ENCODE measurements at regions not wholly inside any gene's neighbourhood (a gene's known extent, or its start where the extent isn't known, plus 50 kb on each side); places are given as distances from the start of the nearest gene placed in this dataset.
A peak's percentile ranks its signal among the peaks of the same experiment; 100 is the strongest.
"Not testable (repeated sequence)": the region's sequence is repeated elsewhere in the genome, so short reads cannot be mapped to it uniquely, and the experiment has no call there.

GRCh38 chr4:127482049-127482448, 150.7 kb upstream of the INTU start:
- no peak for ATAC-seq (ENCODE audit: insufficient read depth, low FRiP score)
- H3K27me3 ChIP-seq (ENCODE audit: control insufficient read depth in 3 of 3, insufficient read depth in 3 of 3, low read length in 2 of 3) = no peaks in the 10 kb centered on the region
- no peak overlapping the region for H3K9ac ChIP-seq (ENCODE audit: insufficient read depth in 1 of 2, low read length in 2 of 2)
- peak in 2 of 3 donors; percentile 33 to 40 for DNase-seq
- 76 to 96% methylated on average over 1 of the region's 1 CpG for WGBS, 2 donors
- no peaks in the 10 kb centered on the region for H3K9me3 ChIP-seq (ENCODE audit: control insufficient read depth in 4 of 4, insufficient read depth in 3 of 4, low read length in 3 of 4)
- no peaks in the 10 kb centered on the region for H3K36me3 ChIP-seq (ENCODE audit: control insufficient read depth in 4 of 4, insufficient read depth in 4 of 4, low read length in 4 of 4)
- TF ChIP-seq CTCF (IDR thresholded peaks at IDR 0.05; ENCODE audit: control extremely low read depth, extremely low read depth) = no peak
- H3K4me1 ChIP-seq (ENCODE audit: control insufficient read depth in 5 of 5, insufficient read depth in 5 of 5, low read length in 5 of 5) = peaks cover 0 to 4% (median 0%) of the 10 kb centered on the region in 5 donors
- H3K4me3 ChIP-seq = no peak overlapping the region
- no peak overlapping the region for H3K27ac ChIP-seq (ENCODE audit: low read depth in 1 of 2, low read length in 1 of 2)

GRCh38 chr4:127484117-127484516, 148.6 kb upstream of the INTU start:
- Histone ChIP-seq H3K4me3 (no peak overlapping the region), H3K9me3 (ENCODE audit: control insufficient read depth in 4 of 4, insufficient read depth in 3 of 4, low read length in 3 of 4) (no peaks in the 10 kb centered on the region), H3K36me3 (ENCODE audit: control insufficient read depth in 4 of 4, insufficient read depth in 4 of 4, low read length in 4 of 4) (no peaks in the 10 kb centered on the region), H3K4me1 (ENCODE audit: control insufficient read depth in 5 of 5, insufficient read depth in 5 of 5, low read length in 5 of 5) (peaks cover 0 to 6% (median 0%) of the 10 kb centered on the region in 5 donors), H3K9ac (ENCODE audit: insufficient read depth in 1 of 2, low read length in 2 of 2) (no peak overlapping the region), H3K27ac (ENCODE audit: low read depth in 1 of 2, low read length in 1 of 2) (no peak overlapping the region), H3K27me3 (ENCODE audit: control insufficient read depth in 3 of 3, insufficient read depth in 3 of 3, low read length in 2 of 3) (no peaks in the 10 kb centered on the region)
- WGBS, 2 donors = 50 to 71% methylated on average over 1 of the region's 1 CpG
- DNase-seq (no peak), ATAC-seq (ENCODE audit: insufficient read depth, low FRiP score) (no peak)
- TF ChIP-seq CTCF (IDR thresholded peaks at IDR 0.05; ENCODE audit: control extremely low read depth, extremely low read depth) = no peak

GRCh38 chr4:127486248-127486647, 146.5 kb upstream of the INTU start:
- TF ChIP-seq CTCF (IDR thresholded peaks at IDR 0.05; ENCODE audit: control extremely low read depth, extremely low read depth) = no peak
- H3K27me3 ChIP-seq (ENCODE audit: control insufficient read depth in 3 of 3, insufficient read depth in 3 of 3, low read length in 2 of 3) = no peaks in the 10 kb centered on the region
- no peaks in the 10 kb centered on the region for H3K36me3 ChIP-seq (ENCODE audit: control insufficient read depth in 4 of 4, insufficient read depth in 4 of 4, low read length in 4 of 4)
- peaks cover 0 to 6% (median 0%) of the 10 kb centered on the region in 5 donors for H3K4me1 ChIP-seq (ENCODE audit: control insufficient read depth in 5 of 5, insufficient read depth in 5 of 5, low read length in 5 of 5)
- ATAC-seq (ENCODE audit: insufficient read depth, low FRiP score) = no peak
- H3K9me3 ChIP-seq (ENCODE audit: control insufficient read depth in 4 of 4, insufficient read depth in 3 of 4, low read length in 3 of 4) = no peaks in the 10 kb centered on the region
- H3K27ac ChIP-seq (ENCODE audit: low read depth in 1 of 2, low read length in 1 of 2) = no peak overlapping the region
- H3K4me3 ChIP-seq = no peak overlapping the region
- no peak for DNase-seq
- WGBS, 2 donors = 62 to 79% methylated on average over 1 of the region's 1 CpG
- no peak overlapping the region for H3K9ac ChIP-seq (ENCODE audit: insufficient read depth in 1 of 2, low read length in 2 of 2)

- H3K4me3 ChIP-seq = no peak overlapping the region
- H3K27ac ChIP-seq (ENCODE audit: low read depth in 1 of 2, low read length in 1 of 2) = no peak overlapping the region
- peaks cover 0 to 2% (median 0%) of the 10 kb centered on the region in 5 donors for H3K4me1 ChIP-seq (ENCODE audit: control insufficient read depth in 5 of 5, insufficient read depth in 5 of 5, low read length in 5 of 5)
- TF ChIP-seq CTCF (IDR thresholded peaks at IDR 0.05; ENCODE audit: control extremely low read depth, extremely low read depth) = no peak
- H3K9ac ChIP-seq (ENCODE audit: insufficient read depth in 1 of 2, low read length in 2 of 2) = no peak overlapping the region
- no peaks in the 10 kb centered on the region for H3K9me3 ChIP-seq (ENCODE audit: control insufficient read depth in 4 of 4, insufficient read depth in 3 of 4, low read length in 3 of 4)
- no peak for DNase-seq
- ATAC-seq (ENCODE audit: insufficient read depth, low FRiP score) = no peak
- H3K27me3 ChIP-seq (ENCODE audit: control insufficient read depth in 3 of 3, insufficient read depth in 3 of 3, low read length in 2 of 3) = no peaks in the 10 kb centered on the region
- H3K36me3 ChIP-seq (ENCODE audit: control insufficient read depth in 4 of 4, insufficient read depth in 4 of 4, low read length in 4 of 4) = no peaks in the 10 kb centered on the region
These were observed 141.2 kb upstream of the INTU start for GRCh38 chr4:127491571-127491970.

GRCh38 chr4:127496875-127497274, 135.9 kb upstream of the INTU start:
- not testable (repeated sequence) for H3K4me1 ChIP-seq (ENCODE audit: control insufficient read depth in 5 of 5, insufficient read depth in 5 of 5, low read length in 5 of 5); H3K9me3 ChIP-seq (ENCODE audit: control insufficient read depth in 4 of 4, insufficient read depth in 3 of 4, low read length in 3 of 4); H3K36me3 ChIP-seq (ENCODE audit: control insufficient read depth in 4 of 4, insufficient read depth in 4 of 4, low read length in 4 of 4); H3K9ac ChIP-seq (ENCODE audit: insufficient read depth in 1 of 2, low read length in 2 of 2); H3K27ac ChIP-seq (ENCODE audit: low read depth in 1 of 2, low read length in 1 of 2); DNase-seq; ATAC-seq (ENCODE audit: insufficient read depth, low FRiP score); H3K27me3 ChIP-seq (ENCODE audit: control insufficient read depth in 3 of 3, insufficient read depth in 3 of 3, low read length in 2 of 3); H3K4me3 ChIP-seq
- WGBS, 2 donors = 82 to 89% methylated on average over 9 of the region's 9 CpGs

Data from lung (tissue), 11 donors.